ENCODE measurements at regions not wholly inside any gene's neighbourhood (a gene's known extent, or its start where the extent isn't known, plus 50 kb on each side); places are given as distances from the start of the nearest gene placed in this dataset.
"Not testable (repeated sequence)": the region's sequence is repeated elsewhere in the genome, so short reads cannot be mapped to it uniquely, and the experiment has no call there.

DNA sequence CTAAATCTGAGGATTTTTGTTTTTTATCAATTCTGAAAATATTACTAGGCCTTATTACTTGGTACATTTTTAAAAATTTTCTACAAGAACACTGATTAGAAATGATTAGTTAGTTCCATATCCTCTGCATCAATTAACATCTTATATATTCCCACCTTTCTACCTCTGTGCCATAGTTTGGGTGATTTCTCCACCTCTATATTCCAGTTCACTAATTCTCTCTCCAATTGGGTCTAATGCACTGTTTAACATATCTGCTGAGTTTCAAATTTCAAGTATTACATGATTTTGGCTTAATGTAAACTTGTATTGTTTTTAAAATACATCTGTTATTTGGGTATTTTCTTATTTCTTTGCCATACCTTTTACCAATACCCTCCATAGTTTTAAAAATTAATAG lies 705.7 kb upstream of the SALL3 start:
- TF ChIP-seq, protein P1, sequence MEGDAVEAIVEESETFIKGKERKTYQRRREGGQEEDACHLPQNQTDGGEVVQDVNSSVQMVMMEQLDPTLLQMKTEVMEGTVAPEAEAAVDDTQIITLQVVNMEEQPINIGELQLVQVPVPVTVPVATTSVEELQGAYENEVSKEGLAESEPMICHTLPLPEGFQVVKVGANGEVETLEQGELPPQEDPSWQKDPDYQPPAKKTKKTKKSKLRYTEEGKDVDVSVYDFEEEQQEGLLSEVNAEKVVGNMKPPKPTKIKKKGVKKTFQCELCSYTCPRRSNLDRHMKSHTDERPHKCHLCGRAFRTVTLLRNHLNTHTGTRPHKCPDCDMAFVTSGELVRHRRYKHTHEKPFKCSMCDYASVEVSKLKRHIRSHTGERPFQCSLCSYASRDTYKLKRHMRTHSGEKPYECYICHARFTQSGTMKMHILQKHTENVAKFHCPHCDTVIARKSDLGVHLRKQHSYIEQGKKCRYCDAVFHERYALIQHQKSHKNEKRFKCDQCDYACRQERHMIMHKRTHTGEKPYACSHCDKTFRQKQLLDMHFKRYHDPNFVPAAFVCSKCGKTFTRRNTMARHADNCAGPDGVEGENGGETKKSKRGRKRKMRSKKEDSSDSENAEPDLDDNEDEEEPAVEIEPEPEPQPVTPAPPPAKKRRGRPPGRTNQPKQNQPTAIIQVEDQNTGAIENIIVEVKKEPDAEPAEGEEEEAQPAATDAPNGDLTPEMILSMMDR (IDR thresholded peaks at IDR 0.05; ENCODE audit: insufficient read depth, low read length, poor library complexity, severe bottlenecking), result no peak
- DNase-seq (ENCODE audit: low read depth), result no peak
- no peak overlapping the region for H3K4me3 ChIP-seq (ENCODE audit: low read depth, low read length)
- H3K36me3 ChIP-seq (ENCODE audit: control insufficient read depth, insufficient read depth, low read length), result no peaks in the 10 kb centered on the region
- no peaks in the 10 kb centered on the region for H3K27me3 ChIP-seq (ENCODE audit: control insufficient read depth, insufficient read depth, low read length)

GRCh38 chr18:78283425-78283824 lies 696.2 kb upstream of the SALL3 start:
- not testable (repeated sequence) for H3K27me3 ChIP-seq (ENCODE audit: control insufficient read depth, insufficient read depth, low read length); H3K36me3 ChIP-seq (ENCODE audit: control insufficient read depth, insufficient read depth, low read length); H3K4me3 ChIP-seq (ENCODE audit: low read depth, low read length); DNase-seq (ENCODE audit: low read depth)

- Histone ChIP-seq H3K36me3 (ENCODE audit: control insufficient read depth, insufficient read depth, low read length) (no peaks in the 10 kb centered on the region), H3K27me3 (ENCODE audit: control insufficient read depth, insufficient read depth, low read length) (no peaks in the 10 kb centered on the region), H3K4me3 (ENCODE audit: low read depth, low read length) (no peak overlapping the region)
- TF ChIP-seq, protein P1 (IDR thresholded peaks at IDR 0.05; ENCODE audit: insufficient read depth, low read length, poor library complexity, severe bottlenecking), result no peak
- no peak for DNase-seq (ENCODE audit: low read depth)
Observed at GRCh38 chr18:78292618-78293380, 686.8 kb upstream of the SALL3 start.

DNA sequence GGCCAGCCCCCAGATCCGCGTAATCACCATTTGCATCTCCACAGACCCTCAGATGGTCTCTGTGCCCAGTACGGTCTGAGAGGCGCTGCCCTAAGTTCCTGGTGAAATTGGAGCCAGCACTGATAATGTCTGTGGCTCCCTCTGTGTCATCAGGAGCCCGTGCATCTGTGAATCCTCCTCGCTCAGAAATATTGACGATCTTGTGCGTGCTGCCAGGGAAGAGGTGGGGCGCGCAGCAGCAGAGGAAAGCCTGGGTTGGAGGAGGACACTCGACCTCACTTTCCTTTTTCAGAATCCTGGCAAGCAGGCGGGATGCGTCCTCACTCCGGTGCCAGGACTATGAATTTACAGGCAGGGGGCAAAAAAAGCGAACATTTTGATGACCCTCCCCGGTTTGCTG lies 686.1 kb upstream of the SALL3 start:
- Histone ChIP-seq H3K36me3 (ENCODE audit: control insufficient read depth, insufficient read depth, low read length) (no peaks in the 10 kb centered on the region), H3K27me3 (ENCODE audit: control insufficient read depth, insufficient read depth, low read length) (no peaks in the 10 kb centered on the region), H3K4me3 (ENCODE audit: low read depth, low read length) (peak overlapping the region; percentile 26)
- no peak for DNase-seq (ENCODE audit: low read depth)
- TF ChIP-seq, protein P1 (IDR thresholded peaks at IDR 0.05; ENCODE audit: insufficient read depth, low read length, poor library complexity, severe bottlenecking), result no peak

DNA sequence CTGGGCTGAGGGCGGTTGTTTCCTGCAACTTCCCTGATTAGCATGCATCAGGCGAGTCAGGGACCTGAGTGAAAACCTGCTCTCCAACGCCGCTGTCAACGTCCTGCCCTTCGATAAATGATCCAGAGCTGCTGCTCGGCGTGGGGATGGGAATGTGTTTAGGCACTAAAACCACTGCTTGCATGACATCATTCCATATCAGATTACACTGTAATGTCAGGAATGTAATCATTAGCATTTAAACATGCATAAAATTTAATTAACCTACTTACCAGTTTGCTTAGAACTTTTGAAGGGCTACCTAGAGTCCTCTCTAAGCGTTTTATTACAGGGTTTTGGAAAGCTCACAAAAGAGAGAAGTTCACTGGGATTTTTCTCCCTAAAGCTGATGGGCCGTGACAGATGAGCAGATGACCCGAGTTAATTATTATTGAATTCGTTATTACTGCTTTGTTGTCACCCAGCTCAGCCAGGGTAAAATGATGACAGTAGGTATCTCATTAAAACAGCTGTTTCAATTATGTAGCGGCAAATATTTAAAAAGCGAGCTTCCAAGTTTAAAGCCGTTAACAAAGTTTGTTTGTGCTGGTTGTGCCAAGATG lies 685.6 kb upstream of the SALL3 start:
- Histone ChIP-seq H3K36me3 (ENCODE audit: control insufficient read depth, insufficient read depth, low read length) (no peaks in the 10 kb centered on the region), H3K27me3 (ENCODE audit: control insufficient read depth, insufficient read depth, low read length) (no peaks in the 10 kb centered on the region), H3K4me3 (ENCODE audit: low read depth, low read length) (peak overlapping the region; percentile 26)
- TF ChIP-seq, protein P1 (IDR thresholded peaks at IDR 0.05; ENCODE audit: insufficient read depth, low read length, poor library complexity, severe bottlenecking), result no peak
- peak; percentile 5 for DNase-seq (ENCODE audit: low read depth)

- Histone ChIP-seq H3K4me3 (ENCODE audit: low read depth, low read length) (no peak overlapping the region), H3K27me3 (ENCODE audit: control insufficient read depth, insufficient read depth, low read length) (no peaks in the 10 kb centered on the region), H3K36me3 (ENCODE audit: control insufficient read depth, insufficient read depth, low read length) (no peaks in the 10 kb centered on the region)
- TF ChIP-seq, protein P1 (IDR thresholded peaks at IDR 0.05; ENCODE audit: insufficient read depth, low read length, poor library complexity, severe bottlenecking), result no peak
- DNase-seq (ENCODE audit: low read depth), result no peak
Observed at GRCh38 chr18:78295262-78295661, 684.4 kb upstream of the SALL3 start.
